ENCODE measurements at regions not wholly inside any gene's neighbourhood (a gene's known extent, or its start where the extent isn't known, plus 50 kb on each side); places are given as distances from the start of the nearest gene placed in this dataset.
A peak's percentile ranks its signal among the peaks of the same experiment; 100 is the strongest.

DNA sequence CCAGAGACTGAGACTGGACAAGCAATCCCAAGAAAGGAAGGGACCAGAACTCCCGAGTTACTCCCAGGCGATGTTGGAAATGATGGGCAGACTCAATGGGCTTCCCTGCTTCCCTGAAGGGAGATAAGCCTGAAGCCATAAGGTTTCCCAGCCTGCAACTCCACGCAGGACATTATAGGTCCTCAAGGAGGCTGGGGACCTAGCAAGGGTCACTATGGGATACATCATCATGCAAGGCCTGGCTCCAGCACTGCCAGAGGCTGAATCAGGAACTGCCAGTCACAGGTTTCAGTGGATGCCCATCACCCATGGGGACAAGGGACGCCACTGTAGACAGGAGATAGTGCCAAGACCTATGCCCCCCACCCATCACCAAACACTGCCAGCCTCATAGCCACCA lies 338.7 kb downstream of the IRS2 start:
- DNase-seq, result no peak

DNA sequence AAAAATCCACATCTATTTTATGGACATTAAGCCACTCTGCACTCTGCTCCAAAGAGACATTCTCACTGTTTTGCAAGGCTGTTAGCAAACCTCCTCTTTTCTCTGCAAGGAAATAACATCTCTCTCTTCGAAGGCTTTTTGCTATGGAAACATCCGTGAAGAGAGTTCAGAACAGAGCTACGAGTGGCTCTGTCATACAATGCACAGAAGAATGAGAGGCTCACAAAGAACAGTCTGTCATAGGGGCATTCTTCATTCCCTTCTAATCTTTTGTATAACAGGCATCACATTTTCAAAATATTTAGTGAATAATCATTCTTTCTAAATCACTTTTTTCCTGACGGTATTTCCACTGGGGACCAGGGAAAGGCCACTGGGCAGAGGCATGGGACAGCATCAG lies 346.1 kb downstream of the IRS2 start:
- no peak for DNase-seq

GRCh38 chr13:109439813-109440212 lies 346.6 kb downstream of the IRS2 start:
- no peak for DNase-seq

DNA sequence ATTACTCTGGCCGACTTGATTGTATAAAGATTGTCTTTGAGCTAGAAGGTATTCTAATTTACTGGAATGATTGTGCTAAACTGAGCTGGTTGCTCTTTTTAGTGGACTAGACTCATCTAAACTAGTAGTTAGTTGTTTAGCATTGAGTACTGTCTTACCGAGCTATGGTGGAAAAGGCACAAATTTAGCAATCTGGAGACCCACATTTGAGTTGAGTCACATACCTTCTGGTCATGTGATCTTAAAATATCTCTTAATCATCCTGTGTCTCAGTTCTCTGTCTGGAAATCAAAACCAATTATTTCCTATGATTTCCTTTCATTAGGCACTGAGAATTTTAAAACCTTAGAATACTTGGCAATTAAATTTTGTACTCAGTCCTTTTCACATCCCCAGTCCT lies 349.5 kb downstream of the IRS2 start:
- no peak for DNase-seq

- no peak for DNase-seq
Observed at GRCh38 chr13:109436055-109436622, 350.2 kb downstream of the IRS2 start.

DNA sequence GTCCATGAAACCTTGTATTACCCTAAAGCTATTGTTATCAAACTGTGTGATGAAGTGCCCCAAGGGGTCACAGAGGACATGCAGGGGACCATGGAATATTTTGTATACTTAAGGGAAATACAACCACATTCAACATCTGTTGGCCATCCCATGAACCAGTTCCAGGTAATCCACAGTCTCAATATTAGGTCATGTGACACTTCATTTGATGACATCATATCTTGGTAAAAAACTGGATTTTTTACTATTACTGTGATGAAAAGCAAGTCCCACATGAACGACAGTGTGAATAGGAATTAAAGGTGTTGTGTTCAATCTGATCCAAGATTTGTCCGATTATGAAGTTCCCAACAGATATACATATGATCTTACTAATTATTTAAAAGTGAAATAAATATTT lies 355.2 kb downstream of the IRS2 start:
- no peak for DNase-seq

DNA sequence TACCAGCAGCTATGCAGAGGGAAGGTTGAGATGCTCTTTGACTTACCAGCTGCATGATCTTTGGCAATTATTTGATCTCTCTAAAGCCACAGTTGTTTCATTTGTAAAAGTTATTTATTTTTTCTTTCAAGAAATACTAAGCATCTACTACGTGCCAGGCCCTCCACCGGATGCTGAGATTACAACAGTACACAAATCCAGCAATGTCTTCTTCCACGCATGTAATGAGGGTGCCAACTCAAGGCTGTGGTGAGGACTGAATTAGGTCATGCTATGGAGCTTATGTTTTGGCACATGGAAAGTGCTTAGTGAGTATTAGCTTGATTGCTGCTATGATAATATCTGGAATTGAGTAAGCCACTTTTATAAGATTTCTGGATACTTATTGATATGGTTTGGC lies 358.2 kb downstream of the IRS2 start:
- DNase-seq, result no peak

GRCh38 chr13:109427695-109428094 lies 358.7 kb downstream of the IRS2 start:
- DNase-seq, result no peak

GRCh38 chr13:109427148-109427547 lies 359.2 kb downstream of the IRS2 start:
- no peak for DNase-seq

- DNase-seq, result no peak
Observed at GRCh38 chr13:109426690-109426990, 359.7 kb downstream of the IRS2 start.

DNA sequence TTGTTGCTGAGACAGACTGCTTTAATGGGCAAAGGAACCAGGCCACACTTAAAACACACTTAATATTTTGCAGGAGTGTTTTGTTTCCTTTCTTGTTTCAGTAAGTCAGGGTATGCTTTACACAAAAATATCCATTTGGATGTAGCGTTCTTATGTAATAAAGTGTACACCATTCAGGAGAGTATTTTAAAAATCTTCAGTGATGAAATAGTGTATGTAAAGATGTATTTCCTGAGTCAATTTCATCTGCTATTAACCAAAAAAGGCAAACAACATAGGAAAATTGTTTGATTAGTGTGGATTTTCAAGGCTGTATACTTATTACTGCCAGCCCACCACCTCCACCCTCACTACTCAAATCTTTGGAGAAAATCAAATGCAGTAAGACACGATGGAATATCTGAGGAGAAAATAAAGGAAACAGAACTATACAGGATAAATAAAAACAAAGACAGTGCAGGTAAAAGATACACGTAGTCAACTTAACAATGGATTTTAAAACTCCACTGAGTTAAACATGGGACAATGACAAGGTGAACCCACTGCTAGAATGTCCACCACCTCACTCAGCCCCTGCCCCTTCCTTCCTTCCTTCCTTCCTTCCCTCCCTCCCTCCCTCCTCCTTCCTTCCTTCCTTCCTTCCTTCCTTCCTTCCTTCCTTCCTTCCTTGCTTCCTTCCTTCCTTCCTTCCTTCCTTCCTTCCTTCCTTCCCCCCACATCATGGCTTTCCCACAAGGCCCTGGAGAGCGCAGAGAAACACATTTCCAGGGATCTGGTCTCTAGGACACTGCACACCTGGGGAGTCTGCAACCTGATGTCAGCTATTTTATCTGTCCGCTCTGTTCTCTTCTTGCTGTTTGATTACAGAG lies 360.3 kb downstream of the IRS2 start:
- no peak for DNase-seq

DNA sequence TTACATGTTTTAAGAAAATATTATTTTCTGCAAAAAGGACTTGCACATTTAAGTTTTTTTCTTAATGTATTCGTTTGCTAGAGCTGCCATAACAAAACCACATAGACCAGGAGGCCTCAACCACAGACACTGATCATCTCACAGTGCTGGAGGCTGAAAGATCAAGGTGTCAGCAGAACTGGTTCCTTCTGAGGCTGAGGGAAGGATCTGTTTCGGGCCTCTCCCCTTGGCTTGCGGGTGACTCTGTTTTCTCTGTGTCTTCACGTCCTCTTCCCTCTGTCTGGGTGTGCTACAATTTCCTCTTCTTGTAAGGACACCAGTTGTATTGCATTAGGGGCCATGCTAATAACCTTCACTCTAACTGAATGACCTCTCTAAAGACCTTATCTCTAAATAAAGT lies 364.2 kb downstream of the IRS2 start:
- DNase-seq, result peak in 3 of 56 donors; percentile 5 to 20 (median 8)

DNA sequence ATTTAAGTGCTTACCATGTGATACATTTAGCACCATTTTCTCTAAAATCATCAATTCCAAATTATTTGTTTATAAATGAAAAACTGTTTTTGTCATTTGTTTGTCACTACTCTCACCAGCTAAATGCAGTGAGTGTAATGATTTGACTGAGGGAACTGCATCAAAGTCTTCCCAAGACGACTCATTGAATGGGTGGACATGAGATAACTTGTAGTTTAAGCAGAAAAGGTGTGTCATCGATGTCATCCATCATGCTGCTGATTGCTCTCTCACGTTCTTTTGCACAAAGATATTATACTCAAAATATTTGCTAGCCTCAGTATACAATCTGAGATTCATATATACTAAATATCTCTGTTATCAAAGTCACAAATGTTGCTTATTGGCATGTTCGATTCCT lies 366.5 kb downstream of the IRS2 start:
- no peak for DNase-seq

- DNase-seq, result no peak
Observed at GRCh38 chr13:109418111-109418510, 368.3 kb downstream of the IRS2 start.

- DNase-seq, result no peak
Observed at GRCh38 chr13:109416001-109416400, 370.4 kb downstream of the IRS2 start.

DNA sequence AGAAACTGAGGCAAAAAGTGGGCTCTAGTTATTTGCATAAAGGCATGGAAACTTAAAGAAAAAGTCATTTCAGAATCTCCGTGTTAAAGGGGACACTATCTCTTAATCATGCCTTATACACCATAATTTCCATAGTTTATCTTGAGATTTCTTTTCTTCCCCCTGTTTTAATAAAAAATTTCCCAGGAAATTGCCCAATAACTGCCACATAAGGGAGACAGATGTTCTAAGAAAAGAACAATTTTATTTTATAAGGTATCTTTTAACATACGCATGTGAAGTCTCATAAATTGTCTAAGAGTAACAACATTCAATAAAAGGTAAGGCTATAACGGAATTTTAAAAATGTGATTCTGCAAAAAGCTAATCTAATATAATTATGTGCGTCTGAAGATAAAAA lies 371.3 kb downstream of the IRS2 start:
- DNase-seq, result no peak

GRCh38 chr13:109412283-109412901 lies 374.0 kb downstream of the IRS2 start:
- peak in 47 of 56 donors; percentile 2 to 64 (median 26) for DNase-seq

- DNase-seq, result no peak
Observed at GRCh38 chr13:109410868-109411267, 375.5 kb downstream of the IRS2 start.

- no peak for DNase-seq
Observed at GRCh38 chr13:109408591-109409382, 377.6 kb downstream of the IRS2 start.

GRCh38 chr13:109406376-109406992 lies 379.9 kb downstream of the IRS2 start:
- no peak for DNase-seq

DNA sequence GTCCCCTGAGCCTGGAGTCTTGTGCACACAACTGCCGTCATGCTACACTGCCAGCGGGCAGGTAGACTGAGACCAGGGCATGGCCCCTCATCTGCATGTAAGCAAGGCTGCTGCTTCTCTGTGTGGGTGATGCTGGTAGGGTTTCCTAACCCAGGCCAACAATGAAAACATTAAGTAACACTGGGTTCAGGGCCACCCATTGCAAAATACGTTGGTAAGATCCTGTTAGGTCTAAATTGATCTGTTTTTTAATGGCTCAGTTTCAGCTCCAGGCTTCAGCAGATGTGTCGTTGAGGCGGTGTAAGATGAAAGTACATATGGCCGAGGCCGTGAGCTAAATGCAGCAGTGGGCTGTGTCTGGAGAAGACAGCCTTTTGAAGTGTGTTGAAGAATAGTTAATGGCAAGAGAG lies 383.4 kb downstream of the IRS2 start:
- DNase-seq, result no peak

DNA sequence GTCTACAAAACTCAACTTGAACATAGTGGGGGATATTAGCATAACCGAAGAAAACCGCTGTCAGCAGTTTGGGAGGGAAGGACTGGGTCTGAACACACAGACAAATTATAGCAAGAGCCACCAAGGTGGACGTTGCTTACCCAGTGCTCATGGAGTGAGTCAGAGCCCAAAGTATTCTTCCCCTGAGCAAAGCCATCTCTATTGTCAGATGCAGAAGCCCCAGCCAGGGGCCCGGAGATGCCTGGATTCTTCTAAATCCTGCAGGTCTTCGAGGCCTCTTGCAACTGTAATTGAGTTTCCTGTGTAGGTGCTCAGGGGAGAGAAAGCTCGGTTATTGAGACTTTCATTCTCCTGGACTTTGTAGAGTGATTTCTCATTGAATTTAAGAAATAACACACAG lies 384.5 kb downstream of the IRS2 start:
- DNase-seq, result no peak
